ENCODE measurements at regions not wholly inside any gene's neighbourhood (a gene's known extent, or its start where the extent isn't known, plus 50 kb on each side); places are given as distances from the start of the nearest gene placed in this dataset.

DNA sequence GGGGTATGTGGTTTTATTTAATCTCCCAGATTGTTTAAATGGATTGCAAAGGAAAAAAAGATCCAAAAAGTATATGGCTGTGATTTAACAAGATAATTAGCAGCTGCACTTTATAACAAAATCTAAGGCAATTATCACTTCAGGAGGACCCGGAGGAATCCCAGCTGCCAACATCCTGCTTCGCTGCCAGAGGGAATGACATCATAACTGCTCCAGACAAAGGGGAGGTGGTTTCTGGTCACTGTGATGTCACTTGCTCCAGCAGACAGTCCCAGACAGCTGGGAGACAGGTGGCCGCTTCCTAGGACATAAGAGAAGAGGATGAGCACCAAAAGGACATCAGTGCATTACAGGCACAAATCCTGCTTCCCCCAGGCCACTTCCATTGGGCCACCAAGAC, 371.0 kb downstream of the BCOR start:
- no peak for ATAC-seq
- Mint-ChIP-seq H3K27me3 (peaks cover 3% of the 10 kb centered on the region), H3K36me3 (ENCODE audit: low read depth) (no peaks in the 10 kb centered on the region), H3K4me3 (no peak overlapping the region), H3K27ac (no peak overlapping the region), H3K9me3 (no peaks in the 10 kb centered on the region), H3K4me1 (ENCODE audit: low read depth) (peaks cover 12% of the 10 kb centered on the region)
- ChIA-PET CTCF (no interaction called here), POLR2A (no interaction called here)
- no peak for DNase-seq
- TF ChIP-seq, protein P1, sequence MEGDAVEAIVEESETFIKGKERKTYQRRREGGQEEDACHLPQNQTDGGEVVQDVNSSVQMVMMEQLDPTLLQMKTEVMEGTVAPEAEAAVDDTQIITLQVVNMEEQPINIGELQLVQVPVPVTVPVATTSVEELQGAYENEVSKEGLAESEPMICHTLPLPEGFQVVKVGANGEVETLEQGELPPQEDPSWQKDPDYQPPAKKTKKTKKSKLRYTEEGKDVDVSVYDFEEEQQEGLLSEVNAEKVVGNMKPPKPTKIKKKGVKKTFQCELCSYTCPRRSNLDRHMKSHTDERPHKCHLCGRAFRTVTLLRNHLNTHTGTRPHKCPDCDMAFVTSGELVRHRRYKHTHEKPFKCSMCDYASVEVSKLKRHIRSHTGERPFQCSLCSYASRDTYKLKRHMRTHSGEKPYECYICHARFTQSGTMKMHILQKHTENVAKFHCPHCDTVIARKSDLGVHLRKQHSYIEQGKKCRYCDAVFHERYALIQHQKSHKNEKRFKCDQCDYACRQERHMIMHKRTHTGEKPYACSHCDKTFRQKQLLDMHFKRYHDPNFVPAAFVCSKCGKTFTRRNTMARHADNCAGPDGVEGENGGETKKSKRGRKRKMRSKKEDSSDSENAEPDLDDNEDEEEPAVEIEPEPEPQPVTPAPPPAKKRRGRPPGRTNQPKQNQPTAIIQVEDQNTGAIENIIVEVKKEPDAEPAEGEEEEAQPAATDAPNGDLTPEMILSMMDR (IDR thresholded peaks at IDR 0.05), result no peak
- intact Hi-C loops (cut with micrococcal nuclease), result no loop called here

DNA sequence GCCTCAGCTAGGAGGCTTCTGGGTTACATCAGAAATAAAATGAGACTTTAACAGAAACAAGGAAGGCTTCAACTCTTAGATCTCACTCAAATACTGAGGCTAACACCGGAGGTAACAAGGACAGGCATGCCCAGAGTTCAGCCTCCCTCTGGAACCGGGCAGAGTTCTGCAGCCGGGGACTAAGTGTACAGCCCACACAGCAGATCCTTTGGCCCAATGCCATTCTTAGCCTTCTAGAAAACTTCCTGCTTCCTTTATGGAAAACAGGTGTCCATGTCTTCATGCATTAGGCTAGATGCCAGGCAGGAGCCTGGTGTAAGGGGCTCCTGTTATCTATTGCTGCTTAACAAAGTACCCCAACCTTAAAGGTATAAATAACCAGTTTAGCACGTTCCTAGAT, 369.7 kb downstream of the BCOR start:
- ATAC-seq, result no peak
- Mint-ChIP-seq H3K27ac (no peak overlapping the region), H3K9me3 (no peaks in the 10 kb centered on the region), H3K4me1 (ENCODE audit: low read depth) (peaks cover 15% of the 10 kb centered on the region), H3K27me3 (peaks cover 3% of the 10 kb centered on the region), H3K4me3 (no peak overlapping the region), H3K36me3 (ENCODE audit: low read depth) (no peaks in the 10 kb centered on the region)
- TF ChIP-seq, protein P1 (IDR thresholded peaks at IDR 0.05), result no peak
- CTCF ChIA-PET, result no interaction called here
- intact Hi-C loops (cut with micrococcal nuclease), result no loop called here
- POLR2A ChIA-PET, result no interaction called here
- no peak for DNase-seq

DNA sequence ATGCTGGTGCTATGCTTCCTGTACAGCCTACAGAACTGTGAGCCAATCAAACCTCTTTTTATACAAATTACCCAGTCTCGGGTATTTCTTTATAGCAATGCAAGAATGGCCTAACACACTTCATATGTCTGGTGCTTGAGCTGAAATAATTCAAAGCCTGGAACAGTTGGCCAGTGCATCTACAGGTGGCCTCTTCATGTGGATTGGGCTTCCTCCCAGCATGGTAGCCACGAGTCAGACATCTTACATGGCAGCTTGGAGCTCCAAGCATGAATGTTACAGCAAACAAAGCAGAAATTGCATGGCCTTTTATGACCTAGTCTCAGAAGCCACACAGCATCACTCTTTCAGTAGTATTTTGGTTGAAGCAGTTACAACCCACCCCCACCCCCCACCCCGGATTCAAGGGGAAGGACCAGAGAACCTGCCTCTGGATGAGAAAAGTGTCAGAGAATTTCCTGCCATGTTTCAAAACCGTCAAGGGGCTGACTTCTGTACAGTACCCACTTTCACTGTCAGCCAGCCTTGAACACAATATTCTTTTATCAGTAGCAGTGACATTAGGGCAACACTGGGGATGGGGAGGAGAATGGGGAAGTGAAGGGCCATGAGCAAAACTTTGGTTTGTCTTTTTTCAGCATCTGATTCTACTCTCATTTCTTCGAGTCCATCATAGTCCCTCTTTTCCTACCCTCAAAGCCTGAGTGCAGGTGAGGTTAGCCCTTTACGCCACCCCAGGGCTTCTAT, 368.7 kb downstream of the BCOR start:
- TF ChIP-seq, protein P1 (IDR thresholded peaks at IDR 0.05), result no peak
- H3K4me3 Mint-ChIP-seq, result no peak overlapping the region
- no peaks in the 10 kb centered on the region for H3K9me3 Mint-ChIP-seq
- ATAC-seq (no peak), DNase-seq (no peak)
- no peak overlapping the region for H3K27ac Mint-ChIP-seq
- no peaks in the 10 kb centered on the region for H3K36me3 Mint-ChIP-seq (ENCODE audit: low read depth)
- POLR2A ChIA-PET, result interaction anchor here (0.6 kb wide), 1 partner anchor 50 kb away, joined by 3 read pairs; no protein-coding TSS in a partner anchor
- intact Hi-C loops (cut with micrococcal nuclease), result no loop called here
- CTCF ChIA-PET, result no interaction called here
- H3K4me1 Mint-ChIP-seq (ENCODE audit: low read depth), result peaks cover 15% of the 10 kb centered on the region
- H3K27me3 Mint-ChIP-seq, result peaks cover 3% of the 10 kb centered on the region

- Mint-ChIP-seq H3K9me3 (no peaks in the 10 kb centered on the region), H3K4me1 (ENCODE audit: low read depth) (peaks cover 13% of the 10 kb centered on the region), H3K27ac (no peak overlapping the region), H3K36me3 (ENCODE audit: low read depth) (no peaks in the 10 kb centered on the region), H3K4me3 (no peak overlapping the region), H3K27me3 (peaks cover 3% of the 10 kb centered on the region)
- ATAC-seq, result no peak
- DNase-seq, result no peak
- intact Hi-C loops (cut with micrococcal nuclease), result loop anchor here (10.0 kb wide), 1 partner anchor 85 kb away; no protein-coding TSS in a partner anchor
- POLR2A ChIA-PET, result interaction anchor here (1.4 kb wide), 1 partner anchor 42 kb away, joined by 3 read pairs; no protein-coding TSS in a partner anchor
- TF ChIP-seq, protein P1 (IDR thresholded peaks at IDR 0.05), result no peak
- CTCF ChIA-PET, result interaction anchor here (0.9 to 1.9 kb wide), 11 partner anchors 11 to 538 kb away, joined by 3 to 6 read pairs (median 3); no protein-coding TSS in a partner anchor
Observed at GRCh38 chrX:39729981-39730661, 367.6 kb downstream of the BCOR start.
